HG03045 (cell line): ENCODE measurements at regions not wholly inside any gene's neighbourhood (a gene's known extent, or its start where the extent isn't known, plus 50 kb on each side); places are given as distances from the start of the nearest gene placed in this dataset.
"Not testable (repeated sequence)": the region's sequence is repeated elsewhere in the genome, so short reads cannot be mapped to it uniquely, and the experiment has no call there.

Source experiments
- ATAC-seq: cut with Tn5 transposase; IDR thresholded peaks from one replicate; pipeline ENCODE4 v1.9.1; 2021; ENCODE audit warnings: mild to moderate bottlenecking, moderate library complexity; ENCODE audit not compliant: unreplicated experiment

- ATAC-seq: not testable (repeated sequence)
Measured at GRCh38 chr21:7828260-7828659, 2693.1 kb upstream of the TPTE start.

- ATAC-seq: not testable (repeated sequence)
Measured at GRCh38 chr21:7829411-7829810, 2692.0 kb upstream of the TPTE start.

GRCh38 chr21:7837315-7837714 lies 2684.1 kb upstream of the TPTE start:
- not testable (repeated sequence) for ATAC-seq

GRCh38 chr21:7853426-7853825 lies 2668.0 kb upstream of the TPTE start:
- ATAC-seq: not testable (repeated sequence)

- not testable (repeated sequence) for ATAC-seq
Measured at GRCh38 chr21:7853836-7854235, 2667.5 kb upstream of the TPTE start.
